ENCODE measurements at regions not wholly inside any gene's neighbourhood (a gene's known extent, or its start where the extent isn't known, plus 50 kb on each side); places are given as distances from the start of the nearest gene placed in this dataset.

DNA sequence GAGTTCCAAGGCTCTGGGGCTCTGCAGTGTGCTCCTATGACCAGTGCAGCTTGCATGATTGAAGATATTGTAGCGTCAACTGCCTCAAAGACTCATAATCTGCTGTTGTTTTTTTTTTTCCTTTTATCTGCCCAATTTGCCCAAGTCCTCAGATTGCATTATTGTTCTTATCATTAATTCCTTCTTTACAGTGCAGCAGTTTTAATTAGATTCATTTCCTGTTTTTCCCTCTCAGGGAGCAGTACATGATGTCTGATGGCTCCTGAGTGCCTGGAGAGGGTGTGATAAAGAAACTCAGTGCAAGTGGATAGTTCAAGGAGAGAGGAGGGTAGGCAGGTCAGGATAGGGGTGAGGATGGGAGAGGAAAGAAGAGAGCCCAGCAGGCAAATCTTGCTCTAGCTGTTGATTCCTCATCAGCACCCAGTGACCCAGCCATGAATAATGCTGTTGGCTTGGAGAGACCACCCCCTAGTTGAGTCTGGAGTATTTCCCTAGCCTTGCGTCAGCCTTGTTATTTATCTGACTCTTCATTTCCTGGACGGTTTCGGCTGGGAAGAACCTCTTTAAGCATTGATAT is 219.6 kb upstream of the SESN3 start:
- Histone ChIP-seq H2BK120ac (ENCODE audit: low read depth, low read length) (no peak overlapping the region), H2AK5ac (ENCODE audit: low read depth, low read length) (no peak overlapping the region), H2BK20ac (ENCODE audit: low read depth, low read length) (no peak overlapping the region), H3K18ac (ENCODE audit: low read depth, low read length) (no peak overlapping the region), H4K91ac (ENCODE audit: insufficient read depth, low read depth, low read length) (no peak overlapping the region), H3K56ac (ENCODE audit: extremely low read depth, insufficient read depth, low read length) (no peak overlapping the region), H3K4me2 (ENCODE audit: low read depth, low read length) (no peak overlapping the region), H3K27me3 (ENCODE audit: control insufficient read depth, insufficient read depth, low read length) (peaks cover 2% of the 10 kb centered on the region; the same call in 1 of the 2 replicates), H4K20me1 (ENCODE audit: insufficient read depth, low read length) (no peaks in the 10 kb centered on the region), H2BK5ac (ENCODE audit: low read depth, low read length, poor library complexity, severe bottlenecking) (no peak overlapping the region), H3K9ac (ENCODE audit: low read depth, low read length) (no peak overlapping the region), H3K4ac (ENCODE audit: low read depth, low read length) (no peak overlapping the region), H3K4me1 (ENCODE audit: control insufficient read depth, insufficient read depth, low read length) (peaks cover 5% of the 10 kb centered on the region; the same call in 1 of the 2 replicates), H2AFZ (replicated peaks; ENCODE audit: low read length, poor library complexity) (no peak overlapping the region), H3K14ac (replicated peaks; ENCODE audit: low read depth, low read length) (no peak overlapping the region), H3K36me3 (ENCODE audit: control insufficient read depth, insufficient read depth, low read length) (no peaks in the 10 kb centered on the region), H3K9me3 (ENCODE audit: control insufficient read depth, insufficient read depth, low read length) (0 out of 2 replicates have a peak, but pooled peaks cover 1% of the 10 kb centered on the region), H4K8ac (ENCODE audit: low read depth in 2 of 2, low read length in 2 of 2) (no peak overlapping the region), H3K27ac (ENCODE audit: insufficient read depth, low read length) (no peak overlapping the region), H3K4me3 (ENCODE audit: insufficient read depth, low read depth, low read length) (no peak overlapping the region), H2BK15ac (ENCODE audit: low read depth, low read length) (no peak overlapping the region), H4K5ac (ENCODE audit: low read depth, low read length) (no peak overlapping the region), H3K23ac (ENCODE audit: low read depth, low read length) (no peak overlapping the region), H3K79me1 (ENCODE audit: low read depth in 1 of 2, low read length in 2 of 2) (no peaks in the 10 kb centered on the region), H2AK9ac (replicated peaks; ENCODE audit: low read depth, low read length, poor library complexity) (no peak overlapping the region), H3K9me1 (ENCODE audit: insufficient read depth, low read length) (no peaks in the 10 kb centered on the region)
- no peak for ATAC-seq (ENCODE audit: low read depth)
- DNase-seq: peak; percentile 31
- dilution Hi-C loops (cut with HindIII; ENCODE audit: low sequenced_read_pairs, unreplicated experiment): no loop called here
- in situ Hi-C loops (cut with MboI; ENCODE audit: low sequenced_read_pairs): no loop called here
- no CpG with 5 or more reads among the region's 4 CpGs for WGBS, 2 experiments (ENCODE audit: extremely low coverage in 2 of 2, insufficient read length in 1 of 2)
- BruUV-seq (replicated peaks): no TSS peak
- CTCF ChIA-PET: interaction anchor here (1.0 kb wide), 1 partner anchor 95 kb away, joined by 4 read pairs; no protein-coding TSS in a partner anchor
- intact Hi-C loops (cut with micrococcal nuclease): no loop called here
- TF ChIP-seq CHD1 (IDR thresholded peaks at IDR 0.05; ENCODE audit: low read depth, low read length) (no peak), CEBPB (IDR thresholded peaks at IDR 0.05; ENCODE audit: low read depth, low read length) (no peak), RFX5 (IDR thresholded peaks at IDR 0.05; ENCODE audit: low read depth, low read length) (no peak), MAFK (IDR thresholded peaks at IDR 0.05; ENCODE audit: low read depth, low read length) (no peak), SMC3 (IDR thresholded peaks at IDR 0.05; ENCODE audit: low read depth, low read length) (no peak), ELK1 (IDR thresholded peaks at IDR 0.05; ENCODE audit: borderline replicate concordance, low read depth, low read length) (no peak), RAD21 (IDR thresholded peaks at IDR 0.05; ENCODE audit: low read length) (no peak), RCOR1 (IDR thresholded peaks at IDR 0.05; ENCODE audit: insufficient replicate concordance, low read length) (no peak), BHLHE40 (IDR thresholded peaks at IDR 0.05; ENCODE audit: low read depth, low read length) (no peak), FOS (IDR thresholded peaks at IDR 0.05; ENCODE audit: low read depth, low read length) (no peak), POLR2A (IDR thresholded peaks at IDR 0.05; ENCODE audit: low read depth, low read length) (no peak), NFE2L2 (IDR thresholded peaks at IDR 0.05; ENCODE audit: low read depth, low read length) (no peak)
- TF ChIP-seq, protein P1, sequence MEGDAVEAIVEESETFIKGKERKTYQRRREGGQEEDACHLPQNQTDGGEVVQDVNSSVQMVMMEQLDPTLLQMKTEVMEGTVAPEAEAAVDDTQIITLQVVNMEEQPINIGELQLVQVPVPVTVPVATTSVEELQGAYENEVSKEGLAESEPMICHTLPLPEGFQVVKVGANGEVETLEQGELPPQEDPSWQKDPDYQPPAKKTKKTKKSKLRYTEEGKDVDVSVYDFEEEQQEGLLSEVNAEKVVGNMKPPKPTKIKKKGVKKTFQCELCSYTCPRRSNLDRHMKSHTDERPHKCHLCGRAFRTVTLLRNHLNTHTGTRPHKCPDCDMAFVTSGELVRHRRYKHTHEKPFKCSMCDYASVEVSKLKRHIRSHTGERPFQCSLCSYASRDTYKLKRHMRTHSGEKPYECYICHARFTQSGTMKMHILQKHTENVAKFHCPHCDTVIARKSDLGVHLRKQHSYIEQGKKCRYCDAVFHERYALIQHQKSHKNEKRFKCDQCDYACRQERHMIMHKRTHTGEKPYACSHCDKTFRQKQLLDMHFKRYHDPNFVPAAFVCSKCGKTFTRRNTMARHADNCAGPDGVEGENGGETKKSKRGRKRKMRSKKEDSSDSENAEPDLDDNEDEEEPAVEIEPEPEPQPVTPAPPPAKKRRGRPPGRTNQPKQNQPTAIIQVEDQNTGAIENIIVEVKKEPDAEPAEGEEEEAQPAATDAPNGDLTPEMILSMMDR (conservative IDR thresholded peaks at IDR 0.05; ENCODE audit: low read depth, low read length): no peak
- TF ChIP-seq, protein P2, sequence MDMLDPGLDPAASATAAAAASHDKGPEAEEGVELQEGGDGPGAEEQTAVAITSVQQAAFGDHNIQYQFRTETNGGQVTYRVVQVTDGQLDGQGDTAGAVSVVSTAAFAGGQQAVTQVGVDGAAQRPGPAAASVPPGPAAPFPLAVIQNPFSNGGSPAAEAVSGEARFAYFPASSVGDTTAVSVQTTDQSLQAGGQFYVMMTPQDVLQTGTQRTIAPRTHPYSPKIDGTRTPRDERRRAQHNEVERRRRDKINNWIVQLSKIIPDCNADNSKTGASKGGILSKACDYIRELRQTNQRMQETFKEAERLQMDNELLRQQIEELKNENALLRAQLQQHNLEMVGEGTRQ (IDR thresholded peaks at IDR 0.05; ENCODE audit: low read depth, low read length): no peak
- POLR2A ChIA-PET (ENCODE audit: unreplicated experiment): no interaction called here

Measured in IMR-90 (cell line).